Non-pigmented ciliary epithelial cell (primary cell): ENCODE measurements at regions not wholly inside any gene's neighbourhood (a gene's known extent, or its start where the extent isn't known, plus 50 kb on each side); places are given as distances from the start of the nearest gene placed in this dataset.
"Not testable (repeated sequence)": the region's sequence is repeated elsewhere in the genome, so short reads cannot be mapped to it uniquely, and the experiment has no call there.

ENCODE experiments used
- DNase-seq: peaks from one replicate; pipeline ENCODE4 v3.0.0-alpha.2; 2010; ENCODE audit warnings: low read depth

DNA sequence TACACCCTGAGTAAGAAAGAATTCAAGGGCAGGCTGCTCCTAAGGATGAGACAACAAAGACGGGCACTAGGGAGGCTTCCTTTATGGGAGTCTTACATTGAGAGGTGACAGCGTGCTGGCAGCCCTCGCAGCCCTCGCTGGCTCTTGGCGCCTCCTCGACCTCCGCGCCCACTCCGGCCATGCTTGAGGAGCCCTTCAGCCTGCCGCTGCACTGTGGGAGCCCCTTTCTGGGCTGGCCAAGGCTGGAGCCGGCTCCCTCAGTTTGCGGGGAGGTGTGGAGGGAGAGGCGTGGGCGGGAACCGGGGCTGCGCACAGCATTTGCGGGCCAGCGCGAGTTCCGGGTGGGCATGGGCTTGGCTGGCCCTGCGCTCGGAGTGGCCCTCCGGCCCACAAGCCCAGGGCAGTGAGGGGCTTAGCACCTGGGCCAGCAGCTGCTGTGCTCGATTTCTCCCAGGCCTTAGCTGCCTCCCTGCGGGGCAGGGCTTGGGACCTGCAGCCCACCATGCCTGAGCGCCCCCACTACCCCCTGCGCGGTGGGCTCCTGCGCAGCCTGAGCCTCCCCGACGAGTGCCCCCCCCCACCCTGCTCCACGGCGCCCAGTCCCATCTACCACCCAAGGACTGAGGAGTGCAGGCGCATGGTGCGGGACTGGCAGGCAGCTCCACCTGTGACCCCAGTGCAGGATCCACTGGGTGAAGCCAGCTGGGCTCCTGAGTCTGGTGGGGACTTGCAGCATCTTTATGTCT is 75.3 kb downstream of the BARX1 start:
- DNase-seq: not testable (repeated sequence)

DNA sequence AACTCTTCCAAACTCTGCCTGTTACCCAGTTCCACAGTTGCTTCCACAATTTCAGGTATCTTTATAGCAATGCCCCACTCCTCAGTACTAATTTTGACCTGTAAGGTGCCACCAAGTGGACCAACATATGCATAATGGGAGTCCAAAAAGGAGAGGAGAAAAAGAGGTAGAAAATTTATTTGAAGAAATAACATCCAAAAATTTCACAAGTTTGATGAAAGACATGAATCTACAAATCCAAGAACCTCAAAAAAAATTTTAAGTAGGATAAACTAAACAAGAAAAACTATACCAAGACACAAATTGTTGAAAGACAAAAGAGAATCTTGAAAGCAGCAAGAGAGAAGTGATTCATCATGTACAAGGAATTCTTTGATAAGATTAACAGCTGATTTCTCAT is 79.8 kb downstream of the BARX1 start:
- no peak for DNase-seq

DNA sequence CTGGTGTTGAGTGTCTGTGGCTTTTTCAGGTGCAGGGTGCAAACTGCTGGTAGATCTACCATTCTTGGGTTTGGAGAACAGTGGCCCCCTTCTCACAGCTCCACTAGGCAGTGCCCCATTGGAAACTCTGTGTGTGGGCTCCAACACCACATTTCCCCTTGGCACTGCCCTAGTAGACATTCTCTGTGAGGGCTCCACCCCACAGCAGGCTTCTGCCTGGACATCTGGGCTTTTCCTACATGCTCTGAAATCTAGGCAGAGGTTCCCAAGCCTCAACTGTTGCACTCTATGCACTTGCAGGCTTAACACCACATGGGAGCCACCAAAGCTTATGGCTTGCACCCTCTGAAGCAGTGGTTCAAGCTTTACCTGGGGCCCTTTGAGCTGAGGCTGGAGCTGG is 80.9 kb downstream of the BARX1 start:
- no peak for DNase-seq

DNA sequence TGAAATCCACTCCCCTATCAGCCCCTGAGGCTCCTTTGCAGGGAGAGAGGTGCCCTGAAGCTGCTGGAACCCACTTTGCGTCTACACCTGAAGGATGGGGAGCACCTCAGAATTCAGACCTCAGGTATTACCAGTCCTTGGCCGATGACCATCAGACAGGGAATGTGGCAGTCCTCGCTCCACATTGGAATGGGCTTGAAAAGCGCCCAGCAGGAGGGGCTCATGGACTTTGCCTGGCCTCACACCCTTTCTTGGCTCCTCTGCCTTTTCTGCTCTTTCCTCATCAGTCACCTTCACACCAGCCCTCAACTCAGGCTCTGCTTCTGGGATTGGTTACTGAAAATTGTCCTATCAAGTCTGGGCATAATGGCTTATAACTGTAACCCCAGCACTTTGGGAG is 83.9 kb downstream of the BARX1 start:
- no peak for DNase-seq

DNA sequence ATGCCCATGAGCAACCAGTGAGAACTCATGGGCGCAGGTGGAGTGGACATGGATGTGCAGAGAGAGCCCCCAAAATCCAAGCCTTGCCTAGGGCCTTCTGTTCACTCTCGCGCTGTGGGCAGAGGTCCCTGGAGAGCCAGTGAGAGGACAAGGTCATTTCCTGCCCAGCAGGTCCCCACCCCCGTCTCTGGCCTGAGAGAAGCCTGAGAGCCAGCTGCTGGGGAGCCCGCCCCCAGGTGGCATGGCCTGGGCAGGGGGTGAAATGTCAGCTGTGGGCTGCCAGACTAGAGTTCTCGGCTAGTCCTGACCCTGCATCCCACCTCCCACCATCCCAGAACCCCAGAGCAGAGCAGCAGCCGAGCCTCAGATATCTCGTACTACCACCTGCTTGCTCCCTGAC is 85.3 kb downstream of the BARX1 start:
- DNase-seq: no peak

DNA sequence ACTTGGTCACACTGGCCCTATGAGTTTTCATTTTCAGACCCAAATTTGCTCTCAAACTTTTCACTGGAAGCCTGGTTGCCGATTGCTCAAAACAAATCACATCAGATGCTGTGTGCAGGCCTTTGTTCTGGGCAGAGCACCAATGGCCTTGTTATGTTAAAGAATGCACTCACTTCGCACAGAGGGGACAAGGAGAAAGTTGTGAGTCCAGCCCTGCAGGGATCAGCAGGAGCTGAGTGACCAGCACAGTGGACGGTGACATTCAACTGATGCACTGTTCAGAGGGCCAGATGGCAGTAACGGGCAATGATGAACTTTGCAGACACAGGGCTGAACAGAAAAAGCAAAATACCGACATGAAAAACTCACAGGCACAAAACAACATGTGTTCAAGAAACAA is 86.1 kb downstream of the BARX1 start:
- DNase-seq: no peak

DNA sequence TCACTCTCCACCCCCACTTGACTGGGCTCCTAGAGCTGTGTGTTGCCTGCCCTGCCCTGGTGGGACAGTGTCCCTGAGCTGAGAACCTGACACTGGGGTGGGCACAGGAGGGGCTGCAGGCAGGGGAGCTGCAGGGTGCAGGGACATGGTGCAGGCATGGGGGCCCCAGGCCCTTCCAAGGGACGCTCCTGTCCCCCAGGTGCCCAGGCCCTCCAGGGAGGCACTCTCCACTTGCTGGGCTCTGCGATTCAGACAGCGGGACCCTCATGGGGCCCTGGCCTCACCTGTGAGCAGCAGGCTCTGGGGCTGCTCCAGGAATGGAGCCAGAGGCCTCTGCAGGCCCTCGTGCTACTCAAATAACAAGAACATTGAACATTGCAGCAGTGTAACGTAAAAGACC is 89.4 kb downstream of the BARX1 start:
- DNase-seq: no peak

DNA sequence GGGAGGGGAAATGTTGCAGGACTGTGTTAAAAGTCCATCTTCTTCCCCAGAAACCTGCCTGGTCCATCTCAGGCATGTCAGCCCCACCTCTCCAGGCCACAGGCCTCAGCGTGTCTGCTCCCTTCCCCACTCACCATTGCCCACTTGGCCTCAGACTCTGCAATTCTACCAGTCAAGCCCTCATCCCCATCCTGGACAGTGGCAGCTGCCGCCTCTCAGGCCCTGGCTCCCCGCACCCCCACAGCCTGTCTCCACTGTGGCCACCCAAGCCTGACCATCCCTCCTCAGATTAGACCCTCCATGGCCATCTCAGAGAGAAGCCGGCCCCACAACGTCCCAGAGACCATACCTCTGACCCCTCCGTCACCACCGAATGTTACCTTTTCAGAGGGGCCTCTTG is 89.9 kb downstream of the BARX1 start:
- no peak for DNase-seq

DNA sequence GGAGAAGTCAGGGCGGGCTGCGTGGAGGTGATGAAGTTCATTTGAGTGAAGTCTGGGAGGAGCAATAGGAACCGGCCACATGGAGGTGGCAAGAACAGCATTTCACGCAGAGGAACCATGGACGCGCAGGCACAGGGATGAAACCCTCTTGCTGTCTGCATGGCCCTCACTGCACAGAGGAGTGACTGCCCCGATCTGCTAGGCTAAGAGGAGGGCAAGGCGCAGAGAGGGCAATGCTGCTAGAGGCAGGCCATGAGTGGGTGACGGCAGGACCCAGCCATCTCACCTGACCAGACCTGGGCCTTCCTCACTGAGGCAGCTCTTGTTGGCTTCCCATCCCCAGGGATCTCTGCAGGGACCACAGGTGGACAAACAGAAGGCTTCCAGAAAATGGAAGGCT is 90.3 kb downstream of the BARX1 start:
- no peak for DNase-seq

DNA sequence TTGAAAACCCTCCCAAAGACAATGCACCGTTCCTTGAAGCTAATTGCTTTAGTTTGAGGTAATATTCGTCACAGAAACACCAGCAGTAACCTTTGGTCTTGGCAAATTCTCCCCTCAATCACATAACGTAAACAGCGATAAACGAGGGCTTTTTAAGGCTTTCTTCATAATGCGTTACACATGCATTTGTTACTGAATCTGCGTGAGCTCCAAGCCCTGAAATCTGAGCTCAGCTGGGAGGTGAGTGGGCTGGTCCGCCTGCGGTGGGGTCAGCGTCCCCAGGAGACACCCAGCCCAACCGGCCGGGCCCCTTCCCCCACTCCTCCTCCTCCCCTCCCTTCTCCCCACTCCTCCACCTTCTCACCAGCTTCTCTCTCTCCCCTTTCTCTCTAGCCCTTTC is 91.1 kb downstream of the BARX1 start:
- no peak for DNase-seq

DNA sequence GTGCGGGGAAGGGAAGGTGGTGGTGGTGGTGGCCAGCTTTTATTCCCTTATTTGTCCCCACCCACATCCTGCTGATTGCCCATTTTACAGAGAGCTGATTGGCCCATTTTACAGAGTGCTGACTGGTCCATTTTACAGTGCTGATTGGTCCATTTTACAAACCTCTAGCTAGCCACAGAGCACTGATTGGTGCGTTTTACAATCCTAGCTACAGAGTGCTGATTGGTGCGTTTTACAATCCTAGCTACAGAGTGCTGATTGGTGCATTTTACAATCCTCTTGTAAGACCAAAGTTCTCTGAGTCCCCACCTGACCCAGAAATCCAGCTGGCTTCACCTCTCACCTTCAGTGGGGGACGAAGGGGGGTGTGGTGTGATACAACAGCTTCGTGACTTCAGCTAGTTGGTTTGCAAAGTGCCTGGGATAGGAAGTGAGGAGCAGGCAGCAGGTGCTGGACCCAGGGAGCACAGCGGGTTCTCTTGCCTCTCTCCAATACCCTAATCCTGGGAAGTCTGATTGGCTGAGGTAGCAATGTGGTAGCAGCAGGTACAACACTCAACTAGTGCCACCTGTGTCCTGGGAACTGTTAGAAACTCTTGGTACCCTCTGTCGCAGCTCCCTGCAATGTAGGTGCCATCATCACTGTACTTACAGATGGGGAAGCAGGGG is 92.1 kb downstream of the BARX1 start:
- no peak for DNase-seq

DNA sequence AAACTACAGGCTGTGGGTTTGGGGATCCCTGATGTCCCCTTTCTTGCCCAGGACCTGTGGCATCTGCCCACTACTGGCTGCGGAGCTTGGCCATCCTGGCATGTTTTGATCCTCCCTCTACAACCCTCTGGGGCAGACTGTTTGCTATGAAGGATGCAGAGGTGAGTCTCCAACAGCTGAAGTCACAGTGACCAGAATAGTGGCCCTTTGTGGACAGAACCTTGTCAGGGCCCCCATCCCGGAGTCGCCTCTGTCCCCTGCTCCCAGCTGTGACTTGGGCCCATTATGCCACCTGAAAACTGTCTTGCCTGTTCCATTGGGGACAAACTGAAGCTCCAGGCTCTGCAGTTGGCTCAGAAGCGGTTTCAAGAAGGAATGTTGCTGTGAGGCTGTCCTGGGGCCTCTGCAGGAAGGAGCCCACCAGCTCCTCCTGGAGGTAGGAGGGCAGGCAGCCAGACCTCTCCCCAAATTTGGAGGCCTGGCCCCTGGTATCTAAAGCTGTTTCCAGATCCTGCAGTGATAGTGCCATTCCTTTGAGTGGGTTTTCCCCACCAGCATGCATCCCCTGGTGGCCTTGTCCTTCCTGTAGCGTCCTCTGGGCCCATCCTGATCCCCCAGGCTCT is 93.3 kb downstream of the BARX1 start:
- DNase-seq: no peak

DNA sequence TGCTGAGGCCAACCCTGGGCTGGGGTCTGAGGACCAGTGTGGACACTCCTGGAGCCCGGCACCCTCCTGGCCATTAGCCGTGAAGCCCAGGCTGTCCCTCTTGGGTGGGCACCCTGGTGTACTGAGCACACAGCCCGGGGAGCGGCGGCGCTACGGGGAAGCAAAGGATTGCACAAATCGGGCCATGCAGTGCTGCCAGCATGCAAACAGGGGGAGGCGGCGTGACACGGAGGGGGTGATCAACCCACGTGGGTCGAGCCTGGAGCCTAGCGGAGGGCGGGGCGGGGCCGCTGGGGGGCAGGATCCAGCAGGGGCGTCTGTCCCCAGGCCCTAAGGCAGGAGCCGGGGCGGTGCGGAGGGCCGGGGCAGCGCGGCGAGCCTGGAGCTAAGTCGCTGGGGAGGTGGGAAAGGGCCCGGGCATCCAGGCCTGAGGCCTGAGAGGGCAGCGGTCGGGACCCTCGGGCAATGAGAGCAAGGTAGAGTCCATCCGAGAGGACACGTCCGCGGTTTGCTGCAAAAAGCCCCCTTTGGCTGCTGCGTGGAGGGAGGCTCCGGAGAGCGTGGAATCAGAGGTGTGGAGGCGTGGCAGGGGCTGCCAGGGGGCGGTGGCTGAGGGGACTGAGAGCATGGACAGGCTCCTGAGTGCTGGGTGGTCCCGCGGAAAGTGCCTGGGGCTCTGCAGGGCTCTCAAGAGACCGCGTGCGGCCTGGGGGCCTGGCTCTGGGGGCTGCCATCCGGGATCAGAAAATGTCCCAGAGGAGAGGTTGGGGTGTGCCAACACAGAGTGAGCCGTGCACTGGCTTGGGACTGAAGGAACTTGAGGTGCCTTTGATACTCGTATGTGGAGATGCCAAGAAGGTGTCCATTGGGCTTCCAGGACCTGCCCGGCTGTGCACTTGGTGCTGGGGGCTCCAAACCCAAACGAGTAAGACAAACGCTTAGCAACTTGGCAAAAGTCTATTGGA is 94.2 kb downstream of the BARX1 start:
- no peak for DNase-seq

DNA sequence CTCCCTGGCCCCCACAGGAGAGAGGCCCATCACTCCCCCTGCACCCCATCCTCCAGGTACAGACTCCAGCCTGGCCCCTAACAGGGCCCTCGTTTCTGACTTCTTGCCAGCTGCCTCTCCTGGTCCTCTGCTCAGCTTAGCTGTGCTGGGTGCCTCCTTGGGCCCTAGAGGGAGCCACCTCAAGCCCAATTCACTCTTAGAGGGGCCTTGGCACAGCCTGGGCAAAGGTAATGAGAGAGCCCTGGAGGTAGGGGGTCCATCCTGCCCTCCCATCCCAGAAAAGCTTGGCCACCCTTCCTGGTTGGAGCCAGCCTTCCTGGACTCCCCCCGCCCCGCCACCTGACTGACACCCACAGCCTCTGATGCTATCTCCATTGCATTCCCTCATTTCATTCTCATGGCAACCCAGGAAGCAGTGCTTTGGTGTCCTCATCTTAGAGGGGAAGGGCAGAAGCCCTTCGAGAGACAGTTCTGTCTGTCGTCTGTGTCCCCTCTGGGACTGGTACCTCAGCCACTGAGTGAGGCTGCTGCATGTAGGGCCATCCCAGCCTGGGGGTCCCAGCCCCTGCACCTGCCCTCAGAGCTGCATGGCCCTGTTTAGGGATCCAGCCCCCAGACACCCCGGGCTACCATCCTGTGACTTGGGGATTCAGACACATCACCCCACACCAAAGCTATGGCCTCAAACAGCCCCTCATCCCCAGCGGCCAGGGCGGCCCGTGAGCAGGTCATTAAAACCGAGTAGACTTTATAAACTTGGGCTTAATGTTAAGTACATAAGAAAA is 95.5 kb downstream of the BARX1 start:
- no peak for DNase-seq

DNA sequence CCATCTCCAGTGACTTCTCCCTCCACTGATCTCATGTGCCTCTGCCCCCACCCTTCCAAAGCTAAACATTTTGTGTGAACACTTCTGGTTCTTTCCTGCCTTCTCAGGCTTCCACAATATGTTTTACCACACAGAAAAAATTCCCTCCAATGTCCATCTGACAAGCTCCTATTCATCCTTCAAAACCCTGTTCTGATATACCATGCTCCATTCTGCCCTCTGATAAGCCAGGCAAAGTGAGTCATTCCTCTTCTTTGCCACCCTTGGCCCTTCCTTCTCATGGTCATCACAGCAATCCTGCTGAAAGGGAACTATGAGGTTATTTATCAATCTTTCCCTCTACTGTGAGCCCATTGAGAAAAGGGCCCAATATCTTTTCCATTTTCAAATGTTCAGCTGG is 97.6 kb downstream of the BARX1 start:
- no peak for DNase-seq

DNA sequence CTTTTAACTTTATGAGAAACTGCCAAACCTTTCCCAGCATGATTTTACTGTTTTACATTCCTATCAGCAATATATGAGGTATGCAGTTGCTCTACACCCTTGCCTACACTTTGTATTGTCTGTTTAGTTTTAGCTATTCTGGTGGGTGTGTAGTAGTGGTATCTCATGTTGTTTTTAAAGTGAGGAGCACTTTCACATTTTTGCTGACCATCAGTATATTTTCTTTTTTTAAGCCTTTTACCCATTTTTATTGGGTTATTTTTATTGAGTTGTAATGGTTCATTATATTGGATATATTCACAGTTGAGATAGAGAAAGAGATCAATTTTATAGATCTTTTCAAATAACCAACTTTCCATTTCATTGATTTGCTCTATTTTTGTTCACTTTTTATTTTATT is 102.4 kb downstream of the BARX1 start:
- DNase-seq: no peak

DNA sequence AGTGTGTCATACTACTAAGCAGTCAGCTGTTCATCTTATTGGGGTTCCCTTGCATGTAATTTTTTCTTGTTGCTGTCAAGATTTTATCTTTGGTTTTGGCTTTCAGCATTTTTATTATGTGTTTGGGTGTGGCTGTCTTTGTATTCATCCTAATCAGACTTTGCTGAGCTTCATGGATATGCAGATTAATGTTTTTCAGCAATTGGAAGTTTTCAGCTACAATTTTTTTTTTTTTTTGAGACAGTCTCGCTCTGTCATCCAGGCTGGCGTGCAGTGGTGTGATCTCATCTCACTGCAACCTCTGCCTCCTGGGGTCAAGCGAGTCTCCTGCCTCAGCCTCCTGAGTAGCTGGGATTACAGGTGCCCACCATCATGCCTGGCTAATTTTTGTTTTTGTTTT is 108.8 kb downstream of the BARX1 start:
- no peak for DNase-seq

DNA sequence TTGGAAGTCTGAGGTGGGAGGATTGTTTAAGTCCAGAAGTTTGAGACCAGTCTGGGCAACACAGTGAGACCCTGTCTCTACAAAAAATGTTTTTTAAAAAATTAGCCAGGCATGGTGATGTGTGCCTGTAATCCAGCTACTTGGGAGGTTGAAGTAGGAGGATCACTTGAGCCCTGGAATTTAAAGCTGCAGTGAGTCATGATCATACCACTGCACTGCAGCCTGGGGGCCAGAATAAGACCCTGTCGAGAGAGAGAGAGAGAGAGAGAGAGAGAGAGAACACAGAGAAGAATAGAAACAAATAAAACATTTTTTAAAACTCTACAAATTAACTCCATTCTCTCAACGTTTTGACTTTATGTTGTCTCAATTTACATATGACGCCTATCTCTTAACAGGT is 111.8 kb downstream of the BARX1 start:
- no peak for DNase-seq

DNA sequence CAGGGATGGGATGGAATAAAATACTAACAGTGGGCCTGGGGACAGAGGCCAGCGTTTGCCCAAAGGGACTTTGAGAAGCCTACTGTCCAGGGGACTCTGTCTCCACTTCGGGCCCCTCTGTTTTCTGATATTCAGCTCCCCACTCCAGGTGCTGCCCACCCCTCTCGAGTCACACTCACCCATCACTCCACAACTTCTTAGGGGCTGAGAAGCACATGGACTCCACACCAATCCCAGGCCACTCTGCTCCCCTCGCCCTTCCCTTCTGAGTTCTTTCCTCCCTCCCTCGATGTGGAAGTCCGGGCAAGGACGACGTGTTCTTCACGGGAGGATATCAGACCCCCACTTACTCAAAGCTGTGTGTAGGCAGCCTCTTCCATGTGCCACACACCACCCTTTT is 124.5 kb downstream of the BARX1 start:
- no peak for DNase-seq

DNA sequence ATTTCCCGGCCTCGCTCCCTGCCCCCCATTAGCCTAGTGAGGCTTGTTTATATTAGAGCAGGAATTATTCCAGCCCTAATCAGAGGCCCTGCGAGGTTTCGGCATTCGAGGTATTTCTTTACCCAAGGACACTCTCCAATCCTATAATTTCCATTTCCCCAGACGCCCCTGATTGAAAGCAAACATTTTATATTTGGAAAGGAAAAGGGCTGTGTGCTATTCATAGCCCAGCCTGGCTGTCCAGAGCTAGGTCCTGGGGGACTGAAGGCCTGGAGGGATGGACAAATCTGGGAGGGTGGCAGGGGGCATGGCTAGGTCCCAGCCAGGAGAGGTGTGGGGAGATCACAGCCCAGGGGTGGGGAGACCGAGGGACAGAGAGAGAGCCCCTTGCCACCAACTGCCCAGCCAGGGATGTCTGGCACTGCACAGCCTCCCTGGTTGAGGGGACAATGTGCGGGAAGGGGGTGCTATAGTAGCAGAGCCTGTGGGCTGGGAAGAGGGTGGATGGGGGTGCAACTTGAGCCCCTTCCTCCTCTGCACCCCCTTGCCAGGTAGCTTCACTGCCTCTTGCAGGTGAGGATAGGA is 125.1 kb downstream of the BARX1 start:
- DNase-seq: no peak
